NCI-H69 (cell line): ENCODE measurements at regions not wholly inside any gene's neighbourhood (a gene's known extent, or its start where the extent isn't known, plus 50 kb on each side); places are given as distances from the start of the nearest gene placed in this dataset.
A peak's percentile ranks its signal among the peaks of the same experiment; 100 is the strongest.

ENCODE experiments used
- DNase-seq: peaks from one replicate; lab custom pipeline; 2025; lab: John Stamatoyannopoulos, UW

- peak; percentile 94 for DNase-seq
These were observed 260.7 kb upstream of the CSF3R start for GRCh38 chr1:36743286-36744005.

GRCh38 chr1:36741066-36741465, 258.4 kb upstream of the CSF3R start:
- DNase-seq = no peak

- DNase-seq = no peak
These were observed 257.7 kb upstream of the CSF3R start for GRCh38 chr1:36740446-36740845.

- DNase-seq = no peak
These were observed 257.1 kb upstream of the CSF3R start for GRCh38 chr1:36739703-36740289.

GRCh38 chr1:36738245-36738644, 255.5 kb upstream of the CSF3R start:
- no peak for DNase-seq

GRCh38 chr1:36737767-36738166, 255.1 kb upstream of the CSF3R start:
- peak; percentile 79 for DNase-seq

GRCh38 chr1:36737038-36737555, 254.4 kb upstream of the CSF3R start:
- peak; percentile 28 for DNase-seq

GRCh38 chr1:36735939-36736730, 253.4 kb upstream of the CSF3R start:
- no peak for DNase-seq

- no peak for DNase-seq
These were observed 252.7 kb upstream of the CSF3R start for GRCh38 chr1:36735436-36735835.

GRCh38 chr1:36734356-36734755, 251.6 kb upstream of the CSF3R start:
- no peak for DNase-seq

GRCh38 chr1:36733748-36734147, 251.0 kb upstream of the CSF3R start:
- no peak for DNase-seq

- DNase-seq = no peak
These were observed 249.3 kb upstream of the CSF3R start for GRCh38 chr1:36732015-36732356.

- DNase-seq = no peak
These were observed 248.7 kb upstream of the CSF3R start for GRCh38 chr1:36731226-36732014.

- no peak for DNase-seq
These were observed 247.9 kb upstream of the CSF3R start for GRCh38 chr1:36730599-36730998.

- DNase-seq = no peak
These were observed 247.2 kb upstream of the CSF3R start for GRCh38 chr1:36729716-36730510.

- peak; percentile 44 for DNase-seq
These were observed 246.6 kb upstream of the CSF3R start for GRCh38 chr1:36729289-36729688.

- DNase-seq = peak; percentile 44
These were observed 246.1 kb upstream of the CSF3R start for GRCh38 chr1:36728846-36729245.

- DNase-seq = no peak
These were observed 245.3 kb upstream of the CSF3R start for GRCh38 chr1:36728051-36728450.

GRCh38 chr1:36725151-36725550, 242.4 kb upstream of the CSF3R start:
- no peak for DNase-seq

GRCh38 chr1:36723813-36724212, 241.1 kb upstream of the CSF3R start:
- DNase-seq = no peak

- DNase-seq = no peak
These were observed 240.2 kb upstream of the CSF3R start for GRCh38 chr1:36722871-36723270.
